GM12875 (cell line): ENCODE measurements at regions not wholly inside any gene's neighbourhood (a gene's known extent, or its start where the extent isn't known, plus 50 kb on each side); places are given as distances from the start of the nearest gene placed in this dataset.
"Not testable (repeated sequence)": the region's sequence is repeated elsewhere in the genome, so short reads cannot be mapped to it uniquely, and the experiment has no call there.

Source experiments
- H3K4me3 ChIP-seq: one replicate; pipeline ENCODE4 v1.5.1; 2011; ENCODE audit warnings: low read depth, low read length, control low read depth
- CTCF ChIP-seq: IDR thresholded peaks from 2 replicates; pipeline ENCODE4 v1.5.1; 2011; ENCODE audit warnings: low read depth, mild to moderate bottlenecking, control low read depth, inconsistent platforms, low read length, moderate library complexity, borderline replicate concordance; ENCODE audit not compliant: insufficient read depth

GRCh38 chr2:78147466-78147865, 625.3 kb upstream of the LRRTM4 start:
- H3K4me3 ChIP-seq = no peak overlapping the region
- no peak for TF ChIP-seq CTCF

DNA sequence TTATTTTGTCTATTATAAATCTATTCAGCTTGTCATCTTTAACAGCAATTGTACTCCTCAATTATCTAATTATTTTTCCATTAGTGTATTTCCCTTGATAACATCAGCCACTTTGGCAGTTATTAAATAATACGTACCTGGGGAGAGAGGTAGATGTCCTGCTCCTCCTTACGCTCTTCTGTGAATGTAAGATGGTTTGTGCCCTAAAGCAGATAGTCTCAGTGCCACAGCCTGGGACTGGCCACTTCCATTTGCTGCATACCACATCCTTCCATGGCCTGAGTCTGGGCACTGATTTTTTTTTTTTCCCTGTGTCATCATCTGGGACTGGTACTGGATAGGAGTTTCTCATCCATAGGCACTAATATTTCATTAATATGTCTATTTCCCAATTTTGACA, 632.4 kb upstream of the LRRTM4 start:
- no peak for TF ChIP-seq CTCF
- H3K4me3 ChIP-seq = no peak overlapping the region

- H3K4me3 ChIP-seq = no peak overlapping the region
- TF ChIP-seq CTCF = no peak
Measured at GRCh38 chr2:78162202-78162601, 640.0 kb upstream of the LRRTM4 start.

- not testable (repeated sequence) for H3K4me3 ChIP-seq
Measured at GRCh38 chr2:78172157-78172556, 650.0 kb upstream of the LRRTM4 start.

- H3K4me3 ChIP-seq = no peak overlapping the region
- no peak for TF ChIP-seq CTCF
Measured at GRCh38 chr2:78175645-78176044, 653.5 kb upstream of the LRRTM4 start.

DNA sequence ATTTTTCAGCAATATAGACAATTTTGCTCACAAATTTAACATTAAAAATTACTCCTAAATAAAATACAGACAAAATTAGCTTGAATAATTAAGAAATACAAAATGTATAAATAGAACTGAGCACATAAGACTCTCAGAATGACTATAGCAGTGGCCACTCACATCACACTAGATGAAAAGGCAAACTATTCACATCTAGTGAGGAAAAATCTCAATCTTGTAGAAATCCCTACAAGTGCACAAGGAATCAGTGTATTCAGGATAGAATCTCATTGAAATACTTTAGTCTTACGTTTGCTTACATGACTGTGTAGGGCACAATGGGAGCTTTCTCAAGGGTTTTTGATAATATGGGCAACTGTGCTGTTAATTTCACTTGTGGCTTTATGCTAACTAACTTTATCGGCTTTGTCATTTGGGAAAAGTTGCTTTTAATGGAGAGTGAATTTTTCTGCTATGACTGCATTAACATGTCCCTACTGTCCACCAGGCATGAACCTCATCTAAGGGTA, 678.9 kb upstream of the LRRTM4 start:
- no peak overlapping the region for H3K4me3 ChIP-seq
- TF ChIP-seq CTCF = no peak

- no peak for TF ChIP-seq CTCF
- H3K4me3 ChIP-seq = no peak overlapping the region
Measured at GRCh38 chr2:78202366-78202765, 680.2 kb upstream of the LRRTM4 start.

- H3K4me3 ChIP-seq = no peak overlapping the region
- TF ChIP-seq CTCF = no peak
Measured at GRCh38 chr2:78202986-78203670, 681.0 kb upstream of the LRRTM4 start.
